IPS-NIHi7 (cell line): ENCODE measurements at regions not wholly inside any gene's neighbourhood (a gene's known extent, or its start where the extent isn't known, plus 50 kb on each side); places are given as distances from the start of the nearest gene placed in this dataset.
"Not testable (repeated sequence)": the region's sequence is repeated elsewhere in the genome, so short reads cannot be mapped to it uniquely, and the experiment has no call there.

Source experiments
- DNase-seq: peaks from one replicate; pipeline ENCODE4 v3.0.0; 2012; ENCODE audit warnings: mixed read lengths; ENCODE audit errors: extremely low spot score

DNA sequence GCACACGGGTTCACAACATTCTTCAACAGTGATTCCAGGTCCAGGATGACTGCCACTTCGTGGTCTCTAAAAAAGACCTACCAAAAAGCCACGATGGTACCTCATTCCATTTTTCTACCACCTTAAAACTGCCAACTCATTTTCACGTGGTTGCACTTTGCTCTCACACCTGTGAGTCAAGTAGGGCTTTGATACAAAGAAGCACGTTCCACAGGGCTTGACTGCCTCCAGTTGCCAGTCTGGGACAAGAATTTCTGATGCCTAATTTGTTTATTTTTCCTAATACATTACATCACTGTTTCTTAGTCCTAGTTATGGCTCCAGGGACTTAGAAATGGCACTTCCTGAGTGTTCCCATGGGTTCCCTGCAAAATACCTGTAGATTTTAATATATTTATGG lies 911.6 kb upstream of the EEF2KMT start:
- no peak for DNase-seq

DNA sequence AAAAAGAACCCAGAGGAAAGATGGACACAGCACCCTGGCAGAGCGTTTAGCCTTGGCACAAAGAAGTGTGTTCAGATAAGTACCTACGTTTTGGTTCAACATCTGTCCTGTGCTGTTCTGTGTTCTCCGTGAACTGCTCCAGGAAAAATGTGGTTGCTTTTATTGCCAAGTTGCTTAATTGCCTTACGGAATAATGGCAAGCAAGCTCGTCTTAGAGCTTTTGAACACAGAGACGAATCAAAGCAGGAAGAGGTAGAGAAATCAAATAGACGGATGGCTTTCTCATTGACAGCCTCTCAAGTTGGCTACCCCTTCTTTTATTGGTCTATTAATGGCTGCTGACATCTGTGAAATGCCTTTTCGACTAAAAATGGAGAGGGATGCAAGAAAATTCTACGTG lies 911.1 kb upstream of the EEF2KMT start:
- no peak for DNase-seq

DNA sequence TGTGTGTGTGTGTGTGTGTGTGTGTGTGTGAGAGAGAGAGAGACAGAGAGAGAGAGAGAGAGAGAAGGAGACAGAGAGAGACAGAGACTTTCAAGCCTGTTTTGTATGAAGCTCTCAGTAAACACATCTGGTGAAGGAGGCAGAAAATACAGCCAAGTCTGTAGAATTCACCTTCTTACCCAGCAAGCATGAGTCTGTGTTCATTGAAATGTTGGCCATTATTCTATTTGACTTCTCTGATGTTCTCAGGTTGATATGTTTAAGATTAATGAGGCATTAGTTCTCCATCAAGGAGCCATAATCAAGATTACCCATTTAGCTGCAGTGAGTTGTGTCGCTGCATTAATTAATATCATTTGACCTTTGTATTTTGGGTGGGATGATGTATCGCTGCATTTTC lies 895.8 kb upstream of the EEF2KMT start:
- no peak for DNase-seq

GRCh38 chr16:5982979-5983378 lies 885.4 kb upstream of the EEF2KMT start:
- no peak for DNase-seq

- no peak for DNase-seq
These were observed 882.4 kb upstream of the EEF2KMT start for GRCh38 chr16:5979905-5980550.

- DNase-seq, result no peak
These were observed 879.7 kb upstream of the EEF2KMT start for GRCh38 chr16:5977329-5977728.

GRCh38 chr16:5972747-5973146 lies 875.2 kb upstream of the EEF2KMT start:
- no peak for DNase-seq

GRCh38 chr16:5971924-5972323 lies 874.3 kb upstream of the EEF2KMT start:
- DNase-seq, result no peak

- DNase-seq, result no peak
These were observed 873.5 kb upstream of the EEF2KMT start for GRCh38 chr16:5971106-5971505.

GRCh38 chr16:5966004-5966403 lies 868.4 kb upstream of the EEF2KMT start:
- no peak for DNase-seq

DNA sequence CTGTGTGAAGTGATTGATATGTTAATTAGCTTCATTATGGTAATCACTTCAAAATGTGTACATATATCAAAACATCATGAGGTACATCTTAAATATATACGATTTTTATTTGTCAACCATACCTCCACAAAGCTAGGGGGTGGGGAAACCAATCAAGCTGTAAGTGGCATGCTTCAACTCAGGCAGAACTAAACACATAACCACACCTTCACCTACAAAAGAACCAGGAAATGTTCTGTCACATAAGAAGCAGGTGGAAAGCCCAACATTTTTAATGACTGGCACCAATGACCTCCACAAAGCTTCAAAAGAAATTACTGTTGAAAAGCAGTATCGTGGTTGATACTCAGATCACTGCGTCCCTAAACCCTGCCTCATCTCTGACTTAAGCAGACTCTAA lies 867.7 kb upstream of the EEF2KMT start:
- no peak for DNase-seq

DNA sequence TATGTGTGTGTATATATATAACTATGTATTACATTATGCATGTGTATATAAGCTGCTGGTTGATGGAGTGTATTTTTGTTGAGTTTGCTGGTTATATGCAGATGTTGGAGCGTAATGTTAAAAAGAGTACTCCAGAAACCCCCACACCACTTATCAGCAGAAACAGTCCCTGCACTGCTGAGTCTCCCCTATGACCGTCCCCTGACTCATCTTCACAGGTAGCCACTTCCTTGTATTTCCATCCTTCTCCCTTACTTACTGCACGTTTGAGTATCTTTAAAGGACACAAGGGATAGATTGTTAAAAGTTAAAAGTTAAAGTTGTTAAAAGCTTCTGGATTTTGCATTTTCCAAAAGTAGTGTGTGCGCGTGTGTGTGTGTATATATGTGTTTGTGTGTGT lies 853.9 kb upstream of the EEF2KMT start:
- no peak for DNase-seq

DNA sequence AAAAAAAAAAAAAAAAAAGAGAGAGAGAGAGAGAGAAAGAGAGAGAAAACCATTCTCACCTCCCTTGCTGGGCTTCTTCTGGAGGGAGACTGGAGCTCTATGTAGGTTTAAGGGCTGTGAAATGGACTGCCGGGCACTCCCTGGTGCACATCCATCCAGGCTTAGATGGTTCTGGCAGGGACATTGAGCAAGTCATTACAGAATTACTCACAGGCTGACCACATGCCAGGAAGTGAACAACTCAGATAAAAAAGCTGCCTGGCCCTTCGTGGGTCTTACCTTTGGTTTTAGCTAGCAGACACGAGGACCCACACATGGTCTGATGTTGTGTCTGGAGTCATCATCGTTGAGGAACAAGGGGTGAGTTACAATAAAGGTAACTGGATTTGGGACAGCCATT lies 847.4 kb upstream of the EEF2KMT start:
- DNase-seq, result no peak

DNA sequence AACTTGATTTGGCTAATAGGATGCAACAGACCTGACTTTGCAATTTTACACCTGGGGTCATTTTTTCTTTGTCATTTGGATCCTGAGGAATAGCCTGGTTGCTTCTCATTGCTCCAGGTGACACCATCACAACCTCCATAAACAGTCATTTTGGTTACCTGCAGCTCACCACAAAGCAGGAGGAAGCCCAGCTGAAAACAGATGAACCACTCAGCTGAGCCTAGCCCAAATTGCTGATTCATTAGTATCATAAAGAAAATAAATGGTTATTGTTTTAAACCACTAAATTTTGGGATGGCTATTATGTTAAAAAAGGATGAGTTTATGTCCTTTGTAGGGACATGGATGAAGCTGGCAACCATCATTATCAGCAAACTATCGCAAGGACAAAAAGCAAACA lies 841.0 kb upstream of the EEF2KMT start:
- DNase-seq, result no peak

DNA sequence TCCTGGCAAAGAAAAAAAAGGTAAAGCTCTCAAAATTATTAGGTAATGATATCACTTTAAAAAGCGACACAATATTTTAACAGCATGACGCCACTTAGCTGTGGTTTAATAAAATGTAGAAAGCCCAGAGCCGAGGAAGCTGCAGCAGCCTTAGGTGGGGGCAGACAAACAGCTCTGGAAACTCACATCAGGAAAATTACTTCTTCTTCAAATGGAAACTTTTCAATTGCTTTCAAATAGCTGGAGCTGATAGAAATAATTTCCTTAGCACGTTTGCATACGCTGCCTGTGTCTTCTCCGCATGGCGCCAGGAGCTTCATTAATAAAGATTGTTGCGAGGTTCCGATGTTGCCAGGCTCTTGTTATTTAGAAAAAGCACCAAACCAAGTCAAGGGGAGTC lies 835.3 kb upstream of the EEF2KMT start:
- DNase-seq, result no peak

- DNase-seq, result no peak
These were observed 831.0 kb upstream of the EEF2KMT start for GRCh38 chr16:5928476-5929065.

- DNase-seq, result no peak
These were observed 828.3 kb upstream of the EEF2KMT start for GRCh38 chr16:5925850-5926249.

DNA sequence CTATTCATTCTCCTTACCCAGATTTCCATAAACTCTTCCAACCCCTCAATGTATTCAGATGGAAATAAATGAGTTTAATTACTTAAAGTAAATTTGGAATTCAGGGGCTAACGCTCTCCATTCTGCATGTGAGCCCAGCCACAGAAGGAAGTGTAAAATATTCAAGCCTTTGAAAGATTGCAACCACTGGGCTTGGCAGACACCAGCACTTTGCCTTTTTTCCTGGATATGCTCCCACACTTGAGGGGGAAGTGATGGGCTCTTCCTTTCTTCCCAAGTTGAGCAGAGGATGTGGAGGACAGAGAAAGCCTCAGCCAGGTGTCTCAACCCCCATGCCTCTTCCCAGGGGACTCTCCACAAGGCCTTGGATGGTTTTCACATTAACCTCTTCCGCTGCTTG lies 825.1 kb upstream of the EEF2KMT start:
- no peak for DNase-seq

DNA sequence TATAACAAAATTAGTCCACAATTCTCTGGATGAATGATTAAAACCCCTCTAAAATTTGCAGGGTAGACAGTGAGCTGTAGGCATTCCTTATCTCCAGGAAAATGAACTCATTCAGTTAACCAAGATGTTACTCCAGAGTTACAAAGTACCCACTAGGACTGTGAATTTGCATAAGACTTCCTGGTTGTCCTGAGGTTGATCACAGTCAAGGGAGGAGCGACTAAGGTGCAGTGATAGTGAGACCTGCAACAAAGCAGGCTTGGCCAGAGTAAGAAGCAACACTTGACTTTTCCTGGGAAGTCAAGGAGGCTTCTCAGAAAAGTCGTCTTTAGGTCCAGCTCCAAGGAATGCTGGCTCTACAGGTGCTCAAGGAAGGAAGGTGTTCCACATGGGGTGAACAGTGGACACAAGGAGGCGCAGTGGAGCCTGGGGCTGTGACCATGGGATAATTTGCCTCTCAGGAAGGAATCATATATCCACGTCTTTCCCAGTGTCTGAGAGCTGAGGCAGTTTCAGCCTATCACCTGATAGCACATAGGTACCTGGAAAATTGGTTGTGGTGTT lies 821.1 kb upstream of the EEF2KMT start:
- no peak for DNase-seq

DNA sequence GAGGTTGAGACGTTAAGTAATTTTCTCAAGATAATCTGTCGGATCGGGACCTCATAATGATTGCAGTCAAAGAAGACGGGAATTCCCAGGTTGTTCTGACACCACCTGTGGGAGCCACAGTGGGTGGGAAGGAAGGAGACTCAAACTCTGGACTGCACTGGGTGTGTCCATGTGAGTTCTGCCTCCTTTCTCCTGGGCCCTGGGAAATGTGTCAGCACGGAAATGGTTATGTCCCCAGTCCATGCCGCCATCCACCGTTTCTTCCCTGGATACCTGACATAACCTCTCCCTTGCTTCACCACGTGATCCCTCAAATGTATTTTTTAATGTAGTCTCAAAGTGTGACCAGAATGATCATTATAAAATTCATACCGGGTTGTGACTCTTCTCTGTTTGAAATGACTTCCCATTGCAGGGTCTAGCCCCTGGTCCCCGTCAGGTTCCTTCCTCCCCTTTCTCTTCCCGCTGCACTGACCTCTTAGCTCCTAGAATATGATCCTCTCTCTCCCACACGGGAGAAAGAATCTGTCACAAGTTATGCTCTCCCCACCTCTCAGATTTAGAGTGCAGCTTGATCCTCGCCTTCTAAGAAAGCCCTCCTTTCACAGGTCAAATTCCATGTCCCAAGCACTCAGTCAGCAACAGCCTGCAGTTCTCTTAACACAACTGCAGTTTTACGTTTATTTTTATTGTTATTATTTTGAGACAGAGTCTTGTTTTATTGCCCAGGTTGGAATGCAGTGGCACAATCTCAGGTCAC lies 820.0 kb upstream of the EEF2KMT start:
- no peak for DNase-seq

DNA sequence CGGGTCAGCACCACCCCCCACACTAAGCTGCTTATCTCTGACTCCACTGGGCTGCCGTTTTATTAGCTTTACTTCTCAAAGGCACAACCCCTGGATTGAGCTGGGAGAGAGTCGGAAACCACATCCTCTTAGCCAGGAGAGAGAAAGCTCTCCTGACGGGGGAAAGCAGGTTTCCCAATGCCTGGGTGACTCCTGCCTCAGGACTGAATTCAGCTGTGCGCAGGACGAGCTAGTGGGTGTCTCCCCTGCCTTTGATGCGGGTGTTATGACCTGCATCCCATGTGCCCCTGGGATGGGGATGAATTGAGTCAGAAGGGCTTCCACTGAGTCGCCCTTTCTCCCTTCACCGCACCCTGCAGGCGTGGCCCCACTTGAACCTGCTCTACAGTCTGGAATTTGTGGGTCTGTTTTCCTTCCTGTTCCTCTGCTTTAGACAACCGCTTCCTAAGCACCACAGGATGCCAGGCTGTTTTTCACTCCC lies 819.2 kb upstream of the EEF2KMT start:
- DNase-seq, result no peak

DNA sequence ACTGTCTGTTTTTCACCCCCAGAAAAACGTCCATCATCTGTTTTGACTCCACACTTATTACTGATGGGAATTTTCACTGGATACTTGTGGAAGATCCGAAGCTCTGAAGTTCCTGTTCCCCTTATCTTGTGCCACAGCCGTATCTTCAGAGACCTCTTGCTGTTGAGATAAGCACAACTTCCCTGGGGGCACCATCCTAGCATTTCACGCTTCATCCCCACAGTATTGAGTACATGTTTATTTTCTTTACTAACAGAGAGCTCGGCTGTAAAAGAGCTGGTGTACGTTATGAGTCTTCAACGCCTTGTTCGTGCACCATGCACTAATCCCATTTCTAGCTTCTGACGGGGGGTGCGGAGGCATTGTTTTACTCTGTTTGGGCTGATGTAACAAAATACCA lies 813.6 kb upstream of the EEF2KMT start:
- no peak for DNase-seq

DNA sequence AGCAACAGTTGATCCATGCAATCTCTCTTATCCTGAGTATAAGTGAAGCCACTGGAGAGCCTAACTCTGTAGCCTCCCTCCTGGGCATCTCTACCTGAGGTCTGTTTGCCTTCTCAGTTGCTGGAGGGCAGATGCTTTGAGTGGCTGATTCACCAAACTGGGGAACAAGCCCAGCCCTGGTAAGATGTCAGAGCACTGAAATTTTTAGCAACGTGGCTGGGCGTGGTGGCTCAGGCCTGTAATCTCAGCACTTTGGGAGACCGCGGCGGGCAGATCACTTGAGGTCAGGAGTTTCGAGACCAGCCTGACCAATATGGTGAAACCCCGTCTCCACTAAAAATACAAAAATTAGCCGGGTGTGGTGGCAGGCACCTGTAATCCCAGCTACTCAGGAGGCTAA lies 812.0 kb upstream of the EEF2KMT start:
- DNase-seq, result not testable (repeated sequence)
